OCI-LY7 (cell line): ENCODE measurements at regions not wholly inside any gene's neighbourhood (a gene's known extent, or its start where the extent isn't known, plus 50 kb on each side); places are given as distances from the start of the nearest gene placed in this dataset.

Experiments used
- BruUV-seq: library from RNA; stranded (reverse); fragments of 400-500 nt; replicated peaks from 2 replicates; lab custom pipeline; 2021; lab: Mats Ljungman, UMichigan
- CTCF ChIA-PET: fragments of 300-600 bp; sonication (Branson Sonifier 250); formaldehyde crosslinking; loops from one replicate; lab custom pipeline; 2022; ENCODE audit warnings: antibody characterized with exemption; ENCODE audit not compliant: unreplicated experiment; lab: Charles Lee
- POLR2A ChIA-PET: fragments of 300-600 bp; sonication (Branson Sonifier 250); formaldehyde crosslinking; loops from one replicate; lab custom pipeline; 2022; ENCODE audit warnings: antibody characterized with exemption; lab: Charles Lee
- DNase-seq: peaks from one replicate; pipeline ENCODE4 v3.0.0-alpha.2; 2015; ENCODE audit warnings: low spot score
- H2AFZ ChIP-seq: fragments of 200-600 bp; sonication (generic), shearing (Covaris generic); 2 replicates; pipeline ENCODE4 v1.6.1; 2014; ENCODE audit warnings: mild to moderate bottlenecking, antibody characterized with exemption, low read length, moderate library complexity
- H3K27ac ChIP-seq: fragments of 200-600 bp; sonication (generic); 2 replicates; pipeline ENCODE4 v1.5.1; 2014; ENCODE audit warnings: mixed run types, low read depth, mild to moderate bottlenecking, moderate library complexity, low read length, inconsistent platforms; ENCODE audit not compliant: poor library complexity, severe bottlenecking
- H3K36me3 ChIP-seq: fragments of 200-600 bp; sonication (generic); 2 replicates; pipeline ENCODE4 v1.6.1; 2014; ENCODE audit warnings: mild to moderate bottlenecking, antibody characterized with exemption, low read length, moderate library complexity, mixed read lengths; ENCODE audit not compliant: insufficient read depth
- H3K4me1 ChIP-seq: fragments of 200-600 bp; sonication (generic); 2 replicates; pipeline ENCODE4 v1.5.1; 2014; ENCODE audit warnings: mild to moderate bottlenecking, low read length; ENCODE audit not compliant: insufficient read depth, poor library complexity, severe bottlenecking
- H3K4me2 ChIP-seq: fragments of 200-600 bp; sonication (generic); 2 replicates; pipeline ENCODE4 v1.6.1; 2014; ENCODE audit warnings: mild to moderate bottlenecking, low read length
- H3K4me3 ChIP-seq: fragments of 200-600 bp; sonication (generic); 2 replicates; pipeline ENCODE4 v1.5.1; 2014; ENCODE audit warnings: mild to moderate bottlenecking, low read depth, low read length; ENCODE audit not compliant: poor library complexity, severe bottlenecking
- H3K79me2 ChIP-seq: fragments of 200-600 bp; sonication (generic); 2 replicates; pipeline ENCODE4 v1.6.1; 2016; ENCODE audit warnings: low read depth, mild to moderate bottlenecking, low read length, moderate library complexity, mixed read lengths; ENCODE audit not compliant: insufficient read depth
- H3K9me2 ChIP-seq: fragments of 200-600 bp; sonication (generic); 2 replicates; pipeline ENCODE4 v1.6.1; 2016; ENCODE audit warnings: mild to moderate bottlenecking, low read length, mixed read lengths; ENCODE audit not compliant: insufficient read depth
- H3K9me3 ChIP-seq: fragments of 200-600 bp; sonication (generic); 2 replicates; pipeline ENCODE4 v1.6.1; 2014; ENCODE audit warnings: mild to moderate bottlenecking, mixed run types, low read length, mixed read lengths
- H4K20me1 ChIP-seq: fragments of 200-600 bp; sonication (generic); 2 replicates; pipeline ENCODE4 v1.6.1; 2014; ENCODE audit warnings: mild to moderate bottlenecking, antibody characterized with exemption, low read length, moderate library complexity, mixed read lengths; ENCODE audit not compliant: insufficient read depth
- EZH2phosphoT487 ChIP-seq: fragments of 200-600 bp; sonication (generic); IDR thresholded peaks from 2 replicates; pipeline ENCODE4 v1.6.1; 2018; ENCODE audit warnings: low read depth, borderline replicate concordance, mild to moderate bottlenecking, mixed run types, antibody characterized with exemption, low read length, moderate library complexity, mixed read lengths
- intact Hi-C: fragments of 100-400 bp; cut with micrococcal nuclease; formaldehyde crosslinking; loops from one replicate; pipeline ENCODE4 v1.10.0; 2022; ENCODE audit not compliant: unreplicated experiment
- TF ChIP-seq, protein P1 (sequence below): fragments of 200-600 bp; sonication (generic); conservative IDR thresholded peaks from 2 replicates; pipeline ENCODE4 v1.5.1; 2014; ENCODE audit warnings: mild to moderate bottlenecking, antibody characterized with exemption, low read length, moderate library complexity, mixed read lengths

DNA sequence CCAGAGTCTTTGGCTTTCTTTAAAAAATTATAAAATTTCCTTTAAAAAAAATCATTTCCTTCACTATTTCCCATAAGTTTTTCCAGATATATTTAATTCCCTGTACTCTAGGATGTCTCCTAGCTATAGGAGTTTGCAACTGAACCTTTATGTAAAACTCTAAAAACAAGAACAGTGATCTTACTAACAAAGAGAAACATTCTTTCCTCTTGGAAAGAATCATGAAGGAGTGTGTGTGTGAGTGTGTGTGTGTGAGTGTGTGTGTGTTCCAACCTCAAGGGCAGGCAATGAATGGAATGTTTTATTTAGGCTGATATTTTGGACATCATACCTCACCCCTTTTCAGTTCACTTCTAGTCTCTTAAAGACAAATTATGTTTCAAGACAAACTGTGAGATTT lies 309.2 kb downstream of the CEMIP2 start:
- CTCF ChIA-PET = no interaction called here
- no peaks in the 10 kb centered on the region for H4K20me1 ChIP-seq
- no peak for TF ChIP-seq EZH2phosphoT487
- TF ChIP-seq, protein P1, sequence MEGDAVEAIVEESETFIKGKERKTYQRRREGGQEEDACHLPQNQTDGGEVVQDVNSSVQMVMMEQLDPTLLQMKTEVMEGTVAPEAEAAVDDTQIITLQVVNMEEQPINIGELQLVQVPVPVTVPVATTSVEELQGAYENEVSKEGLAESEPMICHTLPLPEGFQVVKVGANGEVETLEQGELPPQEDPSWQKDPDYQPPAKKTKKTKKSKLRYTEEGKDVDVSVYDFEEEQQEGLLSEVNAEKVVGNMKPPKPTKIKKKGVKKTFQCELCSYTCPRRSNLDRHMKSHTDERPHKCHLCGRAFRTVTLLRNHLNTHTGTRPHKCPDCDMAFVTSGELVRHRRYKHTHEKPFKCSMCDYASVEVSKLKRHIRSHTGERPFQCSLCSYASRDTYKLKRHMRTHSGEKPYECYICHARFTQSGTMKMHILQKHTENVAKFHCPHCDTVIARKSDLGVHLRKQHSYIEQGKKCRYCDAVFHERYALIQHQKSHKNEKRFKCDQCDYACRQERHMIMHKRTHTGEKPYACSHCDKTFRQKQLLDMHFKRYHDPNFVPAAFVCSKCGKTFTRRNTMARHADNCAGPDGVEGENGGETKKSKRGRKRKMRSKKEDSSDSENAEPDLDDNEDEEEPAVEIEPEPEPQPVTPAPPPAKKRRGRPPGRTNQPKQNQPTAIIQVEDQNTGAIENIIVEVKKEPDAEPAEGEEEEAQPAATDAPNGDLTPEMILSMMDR = no peak
- BruUV-seq = no TSS peak
- intact Hi-C loops = no loop called here
- H3K27ac ChIP-seq = no peak overlapping the region
- H3K79me2 ChIP-seq = no peaks in the 10 kb centered on the region
- H3K9me2 ChIP-seq = no peaks in the 10 kb centered on the region
- H3K4me1 ChIP-seq = no peaks in the 10 kb centered on the region
- DNase-seq = no peak
- H3K9me3 ChIP-seq = no peaks in the 10 kb centered on the region
- H2AFZ ChIP-seq = no peak overlapping the region
- H3K4me2 ChIP-seq = no peak overlapping the region
- H3K4me3 ChIP-seq = no peak overlapping the region
- POLR2A ChIA-PET = interaction anchor here (1.4 kb wide), 1 partner anchor 9 kb away, joined by 6 read pairs; no protein-coding TSS in a partner anchor
- H3K36me3 ChIP-seq = no peaks in the 10 kb centered on the region

- H2AFZ ChIP-seq = no peak overlapping the region
- H3K27ac ChIP-seq = no peak overlapping the region
- H3K4me2 ChIP-seq = no peak overlapping the region
- TF ChIP-seq EZH2phosphoT487 = no peak
- TF ChIP-seq, protein P1 = no peak
- no peaks in the 10 kb centered on the region for H3K9me2 ChIP-seq
- peaks cover 2% of the 10 kb centered on the region; the same call in 1 of the 2 replicates for H3K9me3 ChIP-seq
- BruUV-seq = no TSS peak
- H3K4me3 ChIP-seq = no peak overlapping the region
- no peaks in the 10 kb centered on the region for H3K79me2 ChIP-seq
- no peaks in the 10 kb centered on the region for H4K20me1 ChIP-seq
- no peaks in the 10 kb centered on the region for H3K36me3 ChIP-seq
- intact Hi-C loops = loop anchor here (10.0 kb wide), 1 partner anchor 62 kb away; no protein-coding TSS in a partner anchor
- no peak for DNase-seq
- H3K4me1 ChIP-seq = no peaks in the 10 kb centered on the region
- ChIA-PET POLR2A (interaction anchor here (0.7 kb wide), 1 partner anchor 21 kb away, joined by 3 read pairs; no protein-coding TSS in a partner anchor), CTCF (no interaction called here)
These were observed 321.6 kb downstream of the CEMIP2 start for GRCh38 chr9:71446473-71447411.

GRCh38 chr9:71446106-71446472 lies 322.2 kb downstream of the CEMIP2 start:
- POLR2A ChIA-PET = interaction anchor here (0.7 kb wide), 1 partner anchor 22 kb away, joined by 3 read pairs; no protein-coding TSS in a partner anchor
- Histone ChIP-seq H3K9me2 (no peaks in the 10 kb centered on the region), H3K4me3 (no peak overlapping the region), H3K79me2 (no peaks in the 10 kb centered on the region), H3K4me2 (no peak overlapping the region), H4K20me1 (no peaks in the 10 kb centered on the region), H3K9me3 (no peaks in the 10 kb centered on the region), H2AFZ (no peak overlapping the region), H3K4me1 (no peaks in the 10 kb centered on the region), H3K27ac (no peak overlapping the region), H3K36me3 (no peaks in the 10 kb centered on the region)
- CTCF ChIA-PET = no interaction called here
- no peak for DNase-seq
- TF ChIP-seq, protein P1 = no peak
- no TSS peak for BruUV-seq
- intact Hi-C loops = loop anchor here (10.0 kb wide), 1 partner anchor 61 kb away; no protein-coding TSS in a partner anchor
